ENCODE measurements at regions not wholly inside any gene's neighbourhood (a gene's known extent, or its start where the extent isn't known, plus 50 kb on each side); places are given as distances from the start of the nearest gene placed in this dataset.
"Not testable (repeated sequence)": the region's sequence is repeated elsewhere in the genome, so short reads cannot be mapped to it uniquely, and the experiment has no call there.

GRCh38 chr4:112082954-112083586 is 62.2 kb upstream of the FAM241A start:
- DNase-seq (ENCODE audit: low read depth in 2 of 2): peak; percentile 73 to 92
- H3K4me3 ChIP-seq (replicated peaks in 1 of 2; ENCODE audit: low read depth in 2 of 2, low read length in 2 of 2): no peak overlapping the region
- TF ChIP-seq CTCF (IDR thresholded peaks at IDR 0.05; ENCODE audit: low read depth, low read length): no peak

GRCh38 chr4:112083587-112084347 is 61.5 kb upstream of the FAM241A start:
- H3K4me3 ChIP-seq (replicated peaks in 1 of 2; ENCODE audit: low read depth in 2 of 2, low read length in 2 of 2): no peak overlapping the region
- DNase-seq (ENCODE audit: low read depth in 2 of 2): peak in 1 of 2 donors; percentile 32
- TF ChIP-seq CTCF (IDR thresholded peaks at IDR 0.05; ENCODE audit: low read depth, low read length): no peak

GRCh38 chr4:112085156-112086035 is 59.9 kb upstream of the FAM241A start:
- no peak for TF ChIP-seq CTCF (IDR thresholded peaks at IDR 0.05; ENCODE audit: low read depth, low read length)
- no peak overlapping the region for H3K4me3 ChIP-seq (replicated peaks in 1 of 2; ENCODE audit: low read depth in 2 of 2, low read length in 2 of 2)
- peak; percentile 26 to 54 for DNase-seq (ENCODE audit: low read depth in 2 of 2)

GRCh38 chr4:112086036-112086434 is 59.2 kb upstream of the FAM241A start:
- no peak for DNase-seq (ENCODE audit: low read depth in 2 of 2)
- H3K4me3 ChIP-seq (replicated peaks in 1 of 2; ENCODE audit: low read depth in 2 of 2, low read length in 2 of 2): no peak overlapping the region
- TF ChIP-seq CTCF (IDR thresholded peaks at IDR 0.05; ENCODE audit: low read depth, low read length): no peak

GRCh38 chr4:112086661-112087060 is 58.6 kb upstream of the FAM241A start:
- not testable (repeated sequence) for H3K4me3 ChIP-seq (replicated peaks in 1 of 2; ENCODE audit: low read depth in 2 of 2, low read length in 2 of 2); DNase-seq (ENCODE audit: low read depth in 2 of 2)

- DNase-seq (ENCODE audit: low read depth in 2 of 2); H3K4me3 ChIP-seq (replicated peaks in 1 of 2; ENCODE audit: low read depth in 2 of 2, low read length in 2 of 2): not testable (repeated sequence)
Observed at GRCh38 chr4:112092330-112092729, 52.9 kb upstream of the FAM241A start.

GRCh38 chr4:112093636-112094202 is 51.5 kb upstream of the FAM241A start:
- no peak for TF ChIP-seq CTCF (IDR thresholded peaks at IDR 0.05; ENCODE audit: low read depth, low read length)
- no peak overlapping the region for H3K4me3 ChIP-seq (replicated peaks in 1 of 2; ENCODE audit: low read depth in 2 of 2, low read length in 2 of 2)
- DNase-seq (ENCODE audit: low read depth in 2 of 2): no peak
